Activated naive CD4-positive, alpha-beta T cell (primary cell): ENCODE measurements at regions not wholly inside any gene's neighbourhood (a gene's known extent, or its start where the extent isn't known, plus 50 kb on each side); places are given as distances from the start of the nearest gene placed in this dataset.

Experiments
- DNase-seq, 4 experiments: peaks; one replicate each; lab custom pipeline; 2025; lab: John Stamatoyannopoulos, UW

- DNase-seq, result no peak
Observed at GRCh38 chr5:135248801-135249231, 150.2 kb downstream of the MACROH2A1 start.

- no peak for DNase-seq
Observed at GRCh38 chr5:135246923-135247795, 151.9 kb downstream of the MACROH2A1 start.

DNA sequence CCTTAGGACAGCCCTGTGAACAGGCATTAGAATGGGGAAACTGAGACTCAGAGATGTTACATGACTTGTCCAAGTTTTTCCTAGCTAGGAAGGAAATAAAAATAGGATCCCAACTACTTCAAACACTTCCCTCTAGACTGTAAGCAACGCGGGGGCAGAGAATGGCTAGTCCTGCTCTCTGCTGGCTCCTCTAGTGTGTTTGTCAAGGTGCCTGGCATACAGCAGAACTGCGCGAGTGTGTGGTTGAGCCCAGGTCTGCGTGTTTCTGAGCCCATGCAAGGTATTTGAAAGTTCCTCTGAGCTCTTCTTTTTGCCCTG, 152.5 kb downstream of the MACROH2A1 start:
- no peak for DNase-seq

- no peak for DNase-seq
Observed at GRCh38 chr5:135245521-135246499, 153.2 kb downstream of the MACROH2A1 start.

DNA sequence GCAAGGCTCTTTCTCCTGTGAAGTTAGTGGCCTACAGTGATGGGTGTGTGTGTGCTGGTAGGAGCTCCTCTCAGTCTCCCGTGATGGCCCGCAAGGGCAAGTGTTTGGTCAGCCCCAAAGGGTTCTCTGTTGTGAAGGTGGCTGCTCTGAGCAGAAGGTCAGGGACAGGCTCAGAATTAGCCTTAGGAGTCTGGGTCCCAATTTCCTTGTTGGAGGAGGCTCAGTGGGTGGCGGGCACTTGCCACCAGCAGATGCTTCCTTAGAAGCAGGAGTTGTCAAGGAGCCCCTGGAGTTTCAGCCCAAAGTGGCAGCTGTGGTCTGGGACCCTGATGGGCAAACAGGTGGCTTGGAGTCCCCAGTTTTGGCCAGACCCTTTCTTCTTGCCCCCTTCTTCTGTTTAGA, 154.4 kb downstream of the MACROH2A1 start:
- no peak for DNase-seq

DNA sequence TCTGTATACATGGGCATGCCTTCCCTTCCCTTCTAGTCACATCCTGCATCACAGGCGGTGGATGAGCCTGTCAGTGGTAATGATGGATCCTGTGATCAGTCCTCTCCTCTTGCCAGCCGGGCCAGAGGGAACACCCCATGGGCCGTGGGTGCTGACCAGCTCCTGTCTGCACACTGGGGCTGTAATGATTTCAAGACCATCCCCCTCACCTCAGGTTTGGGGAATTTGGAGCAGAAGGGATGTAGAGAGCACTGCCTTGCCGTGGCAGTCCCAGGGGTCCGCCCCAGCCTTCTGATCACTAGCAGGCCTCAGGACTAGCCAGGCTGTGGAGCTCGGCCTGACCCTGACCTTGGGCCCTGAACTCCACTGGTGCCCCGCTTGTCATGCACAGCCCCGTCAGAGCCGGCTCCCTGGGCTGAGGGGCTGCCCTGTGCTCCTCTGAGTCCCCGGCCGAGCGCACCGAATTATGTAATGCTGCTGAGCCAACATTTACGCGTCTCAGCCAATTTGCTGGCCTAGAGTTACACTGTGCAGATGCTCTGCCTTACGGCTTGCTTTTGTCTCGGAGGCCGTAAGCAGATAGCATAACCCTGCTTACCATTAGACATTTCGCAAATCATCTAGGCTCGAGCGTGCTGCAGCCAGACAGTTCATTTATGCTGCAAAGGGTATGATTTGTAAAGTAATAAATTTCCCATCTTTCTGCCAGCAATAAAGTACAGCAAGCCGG, 155.3 kb downstream of the MACROH2A1 start:
- no peak for DNase-seq

GRCh38 chr5:135242866-135243555, 156.0 kb downstream of the MACROH2A1 start:
- no peak for DNase-seq

- DNase-seq, result no peak
Observed at GRCh38 chr5:135242021-135242865, 156.8 kb downstream of the MACROH2A1 start.

DNA sequence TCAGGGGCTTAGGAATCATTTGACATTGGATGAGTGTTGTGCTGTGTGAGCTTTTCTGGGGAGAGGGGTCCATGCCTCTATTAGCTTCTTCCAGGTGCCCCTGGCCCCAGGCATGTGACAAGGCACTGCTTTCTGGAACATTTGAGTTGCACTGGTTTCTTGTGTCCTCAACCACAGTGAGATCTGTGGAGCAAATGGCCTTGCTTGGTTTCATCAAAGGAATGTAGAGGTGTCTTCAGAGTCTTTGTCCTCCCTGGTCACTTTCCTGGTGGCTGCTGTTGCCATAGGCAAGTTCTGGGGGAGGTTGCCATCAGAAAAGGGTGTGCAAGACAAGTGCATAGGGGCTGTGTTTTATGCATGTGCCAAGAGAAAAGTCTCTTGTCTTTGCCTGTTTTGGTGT, 157.5 kb downstream of the MACROH2A1 start:
- no peak for DNase-seq

GRCh38 chr5:135240781-135241360, 158.2 kb downstream of the MACROH2A1 start:
- no peak for DNase-seq

DNA sequence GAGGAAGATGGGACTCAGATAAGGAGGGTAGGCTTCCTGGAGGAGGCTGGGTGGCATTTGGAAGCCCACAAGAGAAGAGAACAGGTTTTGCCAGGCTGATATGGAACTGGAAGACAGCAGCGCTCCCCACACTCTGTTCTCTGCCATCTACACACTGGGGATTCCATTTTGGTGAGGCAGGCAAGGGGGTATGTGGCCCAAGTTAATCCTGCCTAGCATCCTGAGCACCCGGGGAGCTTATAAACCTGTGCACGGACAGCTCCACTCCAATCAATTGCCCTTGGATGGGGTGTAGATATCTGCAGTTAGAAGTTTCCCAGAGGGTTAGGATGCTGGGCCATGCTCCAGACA, 158.8 kb downstream of the MACROH2A1 start:
- no peak for DNase-seq

DNA sequence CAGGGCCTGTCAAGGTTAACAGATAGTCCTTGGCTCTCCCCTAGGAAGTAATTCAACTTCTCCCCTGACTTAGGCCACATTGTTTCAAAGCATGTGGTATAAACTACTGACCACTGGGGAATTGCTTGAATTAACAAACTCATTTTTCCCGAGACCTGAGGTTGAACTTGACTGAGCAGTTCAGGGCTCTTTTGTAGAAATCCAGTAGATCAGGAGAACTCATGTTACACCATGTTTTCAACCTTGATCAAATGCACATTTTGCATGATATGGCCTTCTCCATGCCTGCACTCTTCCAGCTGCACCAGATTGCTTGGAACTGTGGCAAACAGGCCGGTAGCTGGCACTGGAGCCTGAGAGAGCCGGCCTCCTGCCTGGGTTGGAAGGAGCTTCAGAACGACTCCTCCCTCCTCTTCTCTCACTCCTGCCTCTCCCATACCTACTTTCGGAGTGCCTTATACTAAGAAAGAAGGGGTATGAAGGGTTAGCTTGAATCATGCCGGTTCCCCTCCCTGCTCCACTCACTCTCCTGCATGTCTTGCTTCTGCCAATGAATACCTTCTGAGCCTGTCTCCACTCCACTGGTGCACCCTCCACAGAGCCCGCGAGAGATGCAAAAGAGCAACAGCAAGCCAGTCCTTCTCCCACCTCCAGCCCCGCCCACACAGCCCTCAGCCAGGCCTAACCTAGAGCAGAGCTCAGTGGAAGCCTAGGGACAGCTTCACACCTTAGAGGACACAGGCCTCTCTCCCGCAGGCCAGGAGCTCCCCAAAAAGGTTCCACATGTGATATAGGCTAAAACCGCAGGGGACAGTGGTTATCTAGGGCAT, 159.4 kb downstream of the MACROH2A1 start:
- DNase-seq, result no peak

- DNase-seq, result no peak
Observed at GRCh38 chr5:135238622-135239452, 160.2 kb downstream of the MACROH2A1 start.

GRCh38 chr5:135237748-135238103, 161.3 kb downstream of the MACROH2A1 start:
- no peak for DNase-seq

GRCh38 chr5:135236908-135237747, 161.9 kb downstream of the MACROH2A1 start:
- no peak for DNase-seq

DNA sequence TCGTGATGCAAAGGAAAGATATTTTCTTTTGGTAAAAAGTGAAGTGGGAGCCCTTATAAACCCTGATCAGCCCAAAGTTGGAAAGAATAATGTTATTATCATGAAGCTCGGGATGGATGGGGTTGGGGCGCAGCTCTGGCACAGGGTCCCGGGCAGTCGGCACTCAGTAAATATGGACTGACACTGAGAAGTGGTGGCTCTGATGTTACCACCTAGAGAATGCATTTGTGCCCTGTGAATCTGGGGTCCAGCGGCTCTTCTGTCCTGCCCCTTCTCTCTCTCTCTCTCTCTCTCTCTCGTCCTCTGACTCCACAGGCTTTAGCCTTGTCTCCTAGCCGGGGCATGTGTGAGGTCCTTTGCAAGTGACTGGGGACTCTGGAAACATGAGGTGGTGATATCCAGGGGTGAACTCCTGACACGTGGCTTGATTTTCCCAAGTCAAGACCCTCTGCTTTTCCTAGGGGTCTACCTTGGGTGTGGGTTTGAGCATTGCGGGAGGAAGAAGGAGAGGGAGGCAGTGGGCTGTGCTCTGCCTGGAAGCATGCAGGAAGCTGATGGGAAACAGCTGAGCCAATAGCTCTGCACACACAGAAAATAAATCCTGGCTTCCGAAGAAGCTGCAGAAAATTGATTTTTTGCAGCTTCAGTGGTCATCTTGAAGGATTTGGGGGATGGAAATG, 162.7 kb downstream of the MACROH2A1 start:
- no peak for DNase-seq
